OCI-LY1 (cell line): ENCODE measurements at regions not wholly inside any gene's neighbourhood (a gene's known extent, or its start where the extent isn't known, plus 50 kb on each side); places are given as distances from the start of the nearest gene placed in this dataset.

Experiments
- EZH2 ChIP-seq: fragments of 200-600 bp; sonication (generic), shearing (Covaris generic); IDR thresholded peaks from 2 replicates; pipeline ENCODE4 v1.8.0; 2017; ENCODE audit warnings: borderline replicate concordance, mixed run types, mild to moderate bottlenecking, antibody characterized with exemption, low read length, moderate library complexity, mixed read lengths
- TF ChIP-seq, protein P1 (sequence below): fragments of 200-600 bp; sonication (generic), shearing (Covaris generic); IDR thresholded peaks from 2 replicates; pipeline ENCODE4 v1.5.1; 2017; ENCODE audit warnings: mild to moderate bottlenecking, antibody characterized with exemption, low read length, moderate library complexity, mixed read lengths

DNA sequence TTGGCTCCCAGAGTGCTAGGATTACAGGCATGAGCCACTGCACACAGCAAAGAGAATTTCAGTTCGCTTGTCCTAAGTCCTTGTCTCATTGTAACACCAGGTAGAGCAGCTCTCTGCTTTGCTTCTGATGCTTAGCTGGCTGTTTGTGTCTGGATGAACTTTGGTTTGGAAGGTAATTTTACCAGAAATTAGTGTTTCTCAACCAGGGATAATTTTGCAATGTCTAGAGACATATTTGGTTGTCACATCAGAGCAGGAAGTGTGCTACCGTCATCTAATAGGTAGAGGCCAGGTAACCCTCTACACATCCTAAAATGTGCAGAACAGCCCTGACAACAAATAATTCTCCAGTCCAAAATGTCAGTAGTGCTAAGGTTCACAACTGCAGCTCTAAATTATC is 108.8 kb downstream of the SNX18 start:
- TF ChIP-seq, protein P1, sequence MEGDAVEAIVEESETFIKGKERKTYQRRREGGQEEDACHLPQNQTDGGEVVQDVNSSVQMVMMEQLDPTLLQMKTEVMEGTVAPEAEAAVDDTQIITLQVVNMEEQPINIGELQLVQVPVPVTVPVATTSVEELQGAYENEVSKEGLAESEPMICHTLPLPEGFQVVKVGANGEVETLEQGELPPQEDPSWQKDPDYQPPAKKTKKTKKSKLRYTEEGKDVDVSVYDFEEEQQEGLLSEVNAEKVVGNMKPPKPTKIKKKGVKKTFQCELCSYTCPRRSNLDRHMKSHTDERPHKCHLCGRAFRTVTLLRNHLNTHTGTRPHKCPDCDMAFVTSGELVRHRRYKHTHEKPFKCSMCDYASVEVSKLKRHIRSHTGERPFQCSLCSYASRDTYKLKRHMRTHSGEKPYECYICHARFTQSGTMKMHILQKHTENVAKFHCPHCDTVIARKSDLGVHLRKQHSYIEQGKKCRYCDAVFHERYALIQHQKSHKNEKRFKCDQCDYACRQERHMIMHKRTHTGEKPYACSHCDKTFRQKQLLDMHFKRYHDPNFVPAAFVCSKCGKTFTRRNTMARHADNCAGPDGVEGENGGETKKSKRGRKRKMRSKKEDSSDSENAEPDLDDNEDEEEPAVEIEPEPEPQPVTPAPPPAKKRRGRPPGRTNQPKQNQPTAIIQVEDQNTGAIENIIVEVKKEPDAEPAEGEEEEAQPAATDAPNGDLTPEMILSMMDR, result no peak
- no peak for TF ChIP-seq EZH2
